Common myeloid progenitor, CD34-positive (primary cell): ENCODE measurements at regions not wholly inside any gene's neighbourhood (a gene's known extent, or its start where the extent isn't known, plus 50 kb on each side); places are given as distances from the start of the nearest gene placed in this dataset.

ENCODE experiments used
- CTCF ChIA-PET: fragments of 350-600 bp; sonication (Branson Sonifier 250); formaldehyde crosslinking; loops from one replicate; lab custom pipeline; 2021; ENCODE audit warnings: antibody characterized with exemption; lab: Charles Lee
- POLR2A ChIA-PET: fragments of 350-600 bp; sonication (Branson Sonifier 250); formaldehyde crosslinking; loops from one replicate; lab custom pipeline; 2021; ENCODE audit warnings: antibody characterized with exemption; lab: Charles Lee
- DNase-seq, 3 donors: peaks; one replicate each; pipeline versions ENCODE4 v3.0.0 to v3.0.0-alpha.2; 2013
- H3K27ac ChIP-seq, 2 experiments: 1 replicate in 1 of 2; 2 replicates in 1 of 2; pipeline ENCODE4 v1.7.0; 2013; ENCODE audit warnings: inconsistent platforms in 2 of 2, low read length in 2 of 2, mild to moderate bottlenecking in 2 of 2, low read depth in 1 of 2, moderate library complexity in 1 of 2; ENCODE audit not compliant: severe bottlenecking in 2 of 2, insufficient read depth in 1 of 2, poor library complexity in 1 of 2
- H3K27me3 ChIP-seq, 5 experiments: replicated peaks in 2 of 5; 1 replicate in 3 of 5; 2 replicates in 2 of 5; pipeline versions ENCODE4 v1.6.1 to v1.7.0; 2013; ENCODE audit warnings: low read length in 4 of 5, mild to moderate bottlenecking in 2 of 5, moderate library complexity in 2 of 5, inconsistent platforms in 1 of 5; ENCODE audit not compliant: insufficient read depth in 5 of 5, control insufficient read depth in 4 of 5
- H3K36me3 ChIP-seq, 4 experiments: 1 replicate in 2 of 4; 2 replicates in 2 of 4; pipeline versions ENCODE4 v1.6.1 to v1.7.0; 2013; ENCODE audit warnings: low read length in 3 of 4, control low read depth in 1 of 4, mild to moderate bottlenecking in 1 of 4; ENCODE audit not compliant: control insufficient read depth in 4 of 4, insufficient read depth in 4 of 4
- H3K4me1 ChIP-seq, 4 experiments: 1 replicate in 3 of 4; 2 replicates in 1 of 4; pipeline versions ENCODE4 v1.6.1 to v1.7.1; 2013; ENCODE audit warnings: low read length in 3 of 4, mild to moderate bottlenecking in 3 of 4, control low read depth in 1 of 4, inconsistent platforms in 1 of 4, moderate library complexity in 1 of 4; ENCODE audit not compliant: control insufficient read depth in 4 of 4, insufficient read depth in 4 of 4; ENCODE audit errors: control extremely low read depth in 1 of 4
- H3K4me3 ChIP-seq, 7 experiments: 1 replicate in 4 of 7; 2 replicates in 3 of 7; pipeline versions ENCODE4 v1.5.1 to v1.7.0; 2013; ENCODE audit warnings: mild to moderate bottlenecking in 7 of 7, low read length in 6 of 7, moderate library complexity in 6 of 7, inconsistent platforms in 2 of 7, low read depth in 2 of 7, control low read depth in 1 of 7; ENCODE audit not compliant: insufficient read depth in 4 of 7, control insufficient read depth in 1 of 7; ENCODE audit errors: extremely low read depth in 1 of 7
- H3K9me3 ChIP-seq, 5 experiments: 1 replicate in 4 of 5; 2 replicates in 1 of 5; pipeline versions ENCODE4 v1.6.1 to v1.7.1; 2013; ENCODE audit warnings: low read length in 4 of 5, mild to moderate bottlenecking in 2 of 5, inconsistent platforms in 1 of 5, low read depth in 1 of 5, moderate library complexity in 1 of 5; ENCODE audit not compliant: control insufficient read depth in 4 of 5, insufficient read depth in 2 of 5; ENCODE audit errors: control extremely low read depth in 1 of 5
- whole genome bisulfite sequencing: methylation state at CpG from one replicate; pipeline ENCODE4 v1.1.5; 2013; ENCODE audit not compliant: insufficient coverage; 5-methylcytosine and 5-hydroxymethylcytosine counted together

DNA sequence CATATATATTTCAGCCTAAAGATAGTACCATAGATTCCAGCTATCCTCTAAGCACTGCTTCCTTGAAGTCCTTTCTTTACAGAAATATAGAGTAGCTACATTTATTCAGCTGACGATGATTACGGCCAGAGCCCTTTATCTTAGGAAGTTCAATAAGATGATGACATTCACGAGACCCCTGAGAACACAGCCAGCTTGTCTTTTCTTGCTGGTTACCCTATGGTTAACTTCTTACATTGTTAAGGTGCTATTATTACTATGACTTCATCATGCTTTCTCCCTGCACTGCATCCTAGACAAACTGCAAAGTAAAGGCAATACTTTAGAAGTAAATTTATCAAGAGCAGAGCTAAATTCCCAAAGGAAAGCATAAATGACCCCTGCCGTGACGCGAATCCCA, 214.4 kb upstream of the LRFN5 start:
- 90% methylated on average over 2 of the region's 6 CpGs for WGBS
- CTCF ChIA-PET = no interaction called here
- H3K27me3 ChIP-seq = no peaks in the 10 kb centered on the region
- no peaks in the 10 kb centered on the region for H3K36me3 ChIP-seq
- H3K27ac ChIP-seq = no peak overlapping the region
- DNase-seq = no peak
- POLR2A ChIA-PET = no interaction called here
- H3K9me3 ChIP-seq = no peaks in the 10 kb centered on the region
- H3K4me3 ChIP-seq = no peak overlapping the region
- no peaks in the 10 kb centered on the region for H3K4me1 ChIP-seq

DNA sequence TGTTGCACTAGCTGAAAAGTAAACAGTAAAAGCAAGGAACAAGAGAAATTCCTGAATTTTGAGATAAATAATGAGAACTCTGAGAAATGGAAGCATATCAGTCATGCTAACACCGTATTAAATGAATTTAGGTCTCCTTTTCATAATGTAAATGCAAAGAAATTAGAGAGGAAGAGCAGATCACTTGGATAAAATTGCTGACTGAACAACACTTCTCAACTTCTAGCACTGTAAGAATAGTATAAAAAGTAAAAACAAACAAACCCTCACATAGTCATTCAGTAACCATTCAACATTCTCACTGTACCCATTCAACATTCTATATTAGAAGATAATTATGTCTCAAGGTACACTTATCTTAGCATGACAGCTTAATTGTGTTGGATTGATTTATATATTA, 217.3 kb upstream of the LRFN5 start:
- no peak overlapping the region for H3K27ac ChIP-seq
- 100% methylated on average over 1 of the region's 1 CpG for WGBS
- POLR2A ChIA-PET = no interaction called here
- H3K36me3 ChIP-seq = no peaks in the 10 kb centered on the region
- no peaks in the 10 kb centered on the region for H3K27me3 ChIP-seq
- H3K9me3 ChIP-seq = no peaks in the 10 kb centered on the region
- no peak for DNase-seq
- no peak overlapping the region for H3K4me3 ChIP-seq
- no peaks in the 10 kb centered on the region for H3K4me1 ChIP-seq
- CTCF ChIA-PET = no interaction called here

DNA sequence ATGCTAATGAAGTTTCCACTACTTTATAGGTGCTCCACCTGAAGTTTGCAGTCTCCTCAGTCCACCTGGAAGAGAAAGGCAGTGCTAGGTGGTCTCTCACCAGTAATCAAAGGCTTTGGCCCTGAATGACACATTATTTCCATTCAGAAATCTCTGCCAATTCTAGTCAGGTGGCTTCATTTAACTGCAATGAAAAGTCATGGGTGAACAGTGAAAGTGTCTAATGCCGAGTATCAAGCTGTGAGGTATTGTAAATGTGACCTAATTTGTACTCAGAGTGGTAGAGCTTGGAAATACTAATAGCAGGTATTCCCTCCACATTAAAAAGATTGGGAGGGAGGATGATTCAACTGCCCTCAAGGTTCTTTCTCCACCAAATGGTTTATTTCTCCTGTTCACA, 220.9 kb upstream of the LRFN5 start:
- no peaks in the 10 kb centered on the region for H3K36me3 ChIP-seq
- H3K9me3 ChIP-seq = no peaks in the 10 kb centered on the region
- no peak overlapping the region for H3K27ac ChIP-seq
- H3K4me1 ChIP-seq = no peaks in the 10 kb centered on the region
- ChIA-PET POLR2A (no interaction called here), CTCF (no interaction called here)
- no peak overlapping the region for H3K4me3 ChIP-seq
- no peaks in the 10 kb centered on the region for H3K27me3 ChIP-seq
- no peak for DNase-seq
- 100% methylated on average over 1 of the region's 1 CpG for WGBS

DNA sequence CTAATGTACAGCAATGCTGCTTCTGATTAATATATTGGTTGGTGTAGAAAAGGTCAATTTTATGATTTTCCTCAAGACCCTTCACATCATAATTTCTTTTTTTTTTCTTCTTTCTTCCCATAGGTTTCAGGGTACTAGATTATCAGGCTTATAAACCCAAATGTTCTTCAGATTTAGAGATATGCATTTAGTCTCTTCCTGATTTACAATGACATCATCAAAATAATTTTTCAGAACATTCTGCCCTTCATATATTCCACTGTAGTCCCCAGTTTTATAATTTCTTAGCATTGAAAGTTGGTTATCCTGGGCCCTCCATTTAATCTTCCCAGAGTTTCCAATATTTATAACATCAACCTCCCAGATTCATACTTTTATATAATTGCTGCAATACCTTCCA, 226.7 kb upstream of the LRFN5 start:
- ChIA-PET POLR2A (no interaction called here), CTCF (no interaction called here)
- Histone ChIP-seq H3K4me1 (no peaks in the 10 kb centered on the region), H3K27me3 (no peaks in the 10 kb centered on the region), H3K4me3 (no peak overlapping the region), H3K9me3 (no peaks in the 10 kb centered on the region), H3K27ac (no peak overlapping the region), H3K36me3 (no peaks in the 10 kb centered on the region)
- no peak for DNase-seq

DNA sequence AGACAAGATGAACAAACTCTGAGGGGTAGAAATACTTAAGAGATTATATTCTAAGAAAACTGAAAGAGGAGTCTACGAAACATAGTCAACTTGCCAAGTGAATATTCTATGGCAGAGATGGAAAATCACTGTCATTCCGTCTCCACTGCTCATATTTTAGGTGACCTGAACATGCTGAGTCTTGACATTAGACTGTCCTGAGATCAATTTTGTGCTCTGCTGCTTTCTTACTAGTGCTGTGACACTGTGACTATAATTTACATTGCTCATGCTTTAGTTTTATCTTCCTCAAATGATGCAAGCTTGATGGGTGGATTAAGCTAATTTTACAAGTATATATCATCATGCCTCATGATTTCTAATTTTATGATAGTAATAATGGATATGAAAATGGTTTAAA, 228.2 kb upstream of the LRFN5 start:
- Histone ChIP-seq H3K9me3 (no peaks in the 10 kb centered on the region), H3K4me1 (no peaks in the 10 kb centered on the region), H3K4me3 (no peak overlapping the region), H3K27ac (no peak overlapping the region), H3K36me3 (no peaks in the 10 kb centered on the region), H3K27me3 (no peaks in the 10 kb centered on the region)
- POLR2A ChIA-PET = no interaction called here
- no peak for DNase-seq
- CTCF ChIA-PET = no interaction called here
- 79% methylated on average over 2 of the region's 2 CpGs for WGBS

DNA sequence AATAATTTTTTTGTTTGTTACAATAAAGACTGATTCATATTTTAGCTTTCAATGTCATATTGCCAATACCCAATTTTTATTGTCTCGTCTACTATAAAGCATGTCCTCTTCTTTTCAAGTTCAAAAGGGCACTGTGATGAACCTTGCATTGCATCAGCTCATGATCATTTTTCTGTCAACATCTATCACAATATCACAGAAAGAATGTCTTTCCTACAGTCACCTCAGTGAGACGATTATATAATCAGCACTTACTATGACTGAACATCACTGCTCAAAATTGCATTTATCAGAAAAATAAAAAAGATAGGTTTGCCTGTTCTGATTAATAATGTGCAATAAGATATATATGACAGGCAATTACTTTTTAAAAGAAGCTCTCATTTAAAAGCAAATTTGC, 228.7 kb upstream of the LRFN5 start:
- H3K36me3 ChIP-seq = no peaks in the 10 kb centered on the region
- no peaks in the 10 kb centered on the region for H3K9me3 ChIP-seq
- no peak overlapping the region for H3K4me3 ChIP-seq
- POLR2A ChIA-PET = interaction anchor here (0.7 kb wide), 1 partner anchor 459 kb away, joined by 3 read pairs; no protein-coding TSS in a partner anchor
- no peak for DNase-seq
- no peak overlapping the region for H3K27ac ChIP-seq
- CTCF ChIA-PET = no interaction called here
- H3K4me1 ChIP-seq = no peaks in the 10 kb centered on the region
- no peaks in the 10 kb centered on the region for H3K27me3 ChIP-seq
- WGBS = 100% methylated on average over 1 of the region's 2 CpGs

DNA sequence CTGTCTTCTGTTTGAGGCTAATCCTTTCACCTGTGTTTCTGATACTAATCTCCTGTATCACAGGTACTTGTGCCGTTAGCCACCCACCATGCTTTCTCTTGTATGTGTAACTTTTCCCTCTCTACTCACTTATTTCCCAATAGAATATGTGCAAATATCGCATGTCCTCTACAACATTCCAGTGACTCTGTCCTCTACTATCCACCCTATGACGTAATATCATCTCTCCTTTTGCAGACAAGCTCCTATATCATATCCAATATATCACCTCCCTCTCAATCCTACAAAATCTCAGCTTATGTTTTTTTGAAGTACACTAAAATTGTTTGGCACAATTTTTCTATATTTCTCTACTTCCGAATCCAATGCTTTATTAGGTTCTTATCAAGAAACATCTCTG, 232.6 kb upstream of the LRFN5 start:
- CTCF ChIA-PET = no interaction called here
- H3K27ac ChIP-seq = no peak overlapping the region
- H3K36me3 ChIP-seq = no peaks in the 10 kb centered on the region
- H3K27me3 ChIP-seq = no peaks in the 10 kb centered on the region
- H3K9me3 ChIP-seq = no peaks in the 10 kb centered on the region
- WGBS = 100% methylated on average over 1 of the region's 4 CpGs
- H3K4me1 ChIP-seq = no peaks in the 10 kb centered on the region
- H3K4me3 ChIP-seq = no peak overlapping the region
- POLR2A ChIA-PET = no interaction called here
- DNase-seq = no peak
